SK-N-SH treated with all-trans-retinoic acid at 6 μM for 48 hours (cell line): ENCODE measurements at regions not wholly inside any gene's neighbourhood (a gene's known extent, or its start where the extent isn't known, plus 50 kb on each side); places are given as distances from the start of the nearest gene placed in this dataset.

ENCODE experiments used
- ATAC-seq: fragments of 200-7000 bp; cut with Tn5 transposase; 3 replicates; pipeline ENCODE4 v1.9.1; 2020; ENCODE audit warnings: mild to moderate bottlenecking, moderate library complexity
- ARNTL ChIP-seq: fragments of 450-650 bp; formaldehyde crosslinking; IDR thresholded peaks from 2 replicates; pipeline ENCODE4 v1.5.0; 2020; ENCODE audit warnings: low read depth, mild to moderate bottlenecking, moderate library complexity, borderline replicate concordance
- BACH2 ChIP-seq: fragments of 250-450 bp; sonication (Bioruptor Pico); IDR thresholded peaks from 2 replicates; pipeline ENCODE4 v1.9.0; 2021; ENCODE audit warnings: mild to moderate bottlenecking, borderline replicate concordance
- CREB5 ChIP-seq: fragments of 250-450 bp; sonication (Bioruptor Pico); IDR thresholded peaks from 2 replicates; pipeline ENCODE4 v1.5.1; 2020; ENCODE audit warnings: low read depth, mild to moderate bottlenecking, moderate library complexity
- CSDC2 ChIP-seq: fragments of 250-450 bp; sonication (Bioruptor Pico); IDR thresholded peaks from 2 replicates; pipeline ENCODE4 v1.5.0; 2020; ENCODE audit warnings: mild to moderate bottlenecking, moderate library complexity
- CSRNP3 ChIP-seq: fragments of 250-450 bp; sonication (Bioruptor Pico); IDR thresholded peaks from 2 replicates; pipeline ENCODE4 v1.5.1; 2021; ENCODE audit warnings: mild to moderate bottlenecking, moderate library complexity
- ESRRG ChIP-seq: fragments of 250-450 bp; sonication (Bioruptor Pico); IDR thresholded peaks from 2 replicates; pipeline ENCODE4 v1.6.1; 2021; ENCODE audit warnings: mild to moderate bottlenecking
- GLIS3 ChIP-seq: fragments of 250-450 bp; sonication (Bioruptor Pico); IDR thresholded peaks from 2 replicates; pipeline ENCODE4 v1.5.0; 2020; ENCODE audit warnings: mild to moderate bottlenecking, moderate library complexity
- ISL1 ChIP-seq: fragments of 250-450 bp; sonication (Bioruptor Pico); IDR thresholded peaks from 2 replicates; pipeline ENCODE4 v2.1.2; 2022; ENCODE audit warnings: mild to moderate bottlenecking, moderate library complexity
- PATZ1 ChIP-seq: fragments of 250-450 bp; sonication (Bioruptor Pico); IDR thresholded peaks from 2 replicates; pipeline ENCODE4 v1.8.0; 2020; ENCODE audit warnings: mild to moderate bottlenecking, moderate library complexity, borderline replicate concordance
- POU6F1 ChIP-seq: fragments of 250-450 bp; sonication (Bioruptor Pico); IDR thresholded peaks from 2 replicates; pipeline ENCODE4 v1.8.0; 2021; ENCODE audit warnings: low read depth, mild to moderate bottlenecking, moderate library complexity, borderline replicate concordance
- PPARA ChIP-seq: fragments of 250-450 bp; sonication (Bioruptor Pico); IDR thresholded peaks from 2 replicates; pipeline ENCODE4 v1.5.0; 2020; ENCODE audit warnings: mild to moderate bottlenecking, borderline replicate concordance
- RARB ChIP-seq: fragments of 250-450 bp; sonication (Bioruptor Pico); IDR thresholded peaks from 2 replicates; pipeline ENCODE4 v1.8.0; 2021; ENCODE audit warnings: mild to moderate bottlenecking, moderate library complexity
- SNAI2 ChIP-seq: fragments of 250-450 bp; sonication (Bioruptor Pico); IDR thresholded peaks from 2 replicates; pipeline ENCODE4 v1.5.0; 2020; ENCODE audit warnings: mild to moderate bottlenecking, moderate library complexity
- TOX ChIP-seq: fragments of 250-450 bp; sonication (Bioruptor Pico); IDR thresholded peaks from 2 replicates; pipeline ENCODE4 v1.8.0; 2021; ENCODE audit warnings: mild to moderate bottlenecking, moderate library complexity, borderline replicate concordance
- TSHZ2 ChIP-seq: fragments of 250-450 bp; sonication (Bioruptor Pico); IDR thresholded peaks from 2 replicates; pipeline ENCODE4 v1.5.0; 2020; ENCODE audit warnings: mild to moderate bottlenecking, moderate library complexity
- ZC3H10 ChIP-seq: fragments of 250-450 bp; sonication (Bioruptor Pico); IDR thresholded peaks from 2 replicates; pipeline ENCODE4 v1.5.1; 2021; ENCODE audit warnings: mild to moderate bottlenecking, moderate library complexity
- ZNF565 ChIP-seq: fragments of 450-650 bp; formaldehyde crosslinking; conservative IDR thresholded peaks from 2 replicates; pipeline ENCODE4 v1.5.0; 2020; ENCODE audit warnings: low read depth, mild to moderate bottlenecking, moderate library complexity
- ZNF70 ChIP-seq: fragments of 450-650 bp; formaldehyde crosslinking; IDR thresholded peaks from 2 replicates; pipeline ENCODE4 v1.5.0; 2020; ENCODE audit warnings: mild to moderate bottlenecking, moderate library complexity
- ZNF8 ChIP-seq: fragments of 450-650 bp; formaldehyde crosslinking; IDR thresholded peaks from 2 replicates; pipeline ENCODE4 v1.5.0; 2020; ENCODE audit warnings: mild to moderate bottlenecking, moderate library complexity

- ATAC-seq = no peak
- TF ChIP-seq CSDC2 (CRISPR knock-in tag) (no peak), BACH2 (no peak), PPARA (CRISPR knock-in tag) (no peak), TOX (CRISPR knock-in tag) (no peak), ZNF8 (CRISPR knock-in tag) (no peak), ARNTL (CRISPR knock-in tag) (no peak), POU6F1 (no peak), PATZ1 (CRISPR knock-in tag) (no peak)
- TF ChIP-seq, all 23 proteins: peak for 0
Observed at GRCh38 chr6:110528930-110529325, 52.5 kb upstream of the SLC22A16 start.

- peak; percentile 90 for ATAC-seq
- TF ChIP-seq CSRNP3 (CRISPR knock-in tag) = no peak
- TF ChIP-seq CSDC2 (CRISPR knock-in tag) = no peak
- TF ChIP-seq GLIS3 (CRISPR knock-in tag) = no peak
- no peak for TF ChIP-seq ZNF565 (CRISPR knock-in tag)
- no peak for TF ChIP-seq TSHZ2 (CRISPR knock-in tag)
- no peak for TF ChIP-seq ZNF70 (CRISPR knock-in tag)
- TF ChIP-seq BACH2 = no peak
- no peak for TF ChIP-seq ZNF8 (CRISPR knock-in tag)
- TF ChIP-seq PPARA (CRISPR knock-in tag) = no peak
- TF ChIP-seq CREB5 = 0 out of 2 replicates have a peak, but pooled peaks have one; percentile 22
- no peak for TF ChIP-seq PATZ1 (CRISPR knock-in tag)
- peak; percentile 90 for TF ChIP-seq ISL1 (CRISPR knock-in tag)
- TF ChIP-seq ARNTL (CRISPR knock-in tag) = no peak
- no peak for TF ChIP-seq ZC3H10 (CRISPR knock-in tag)
- no peak for TF ChIP-seq SNAI2 (CRISPR knock-in tag)
- TF ChIP-seq ESRRG = no peak
- TF ChIP-seq RARB (CRISPR knock-in tag) = no peak
Observed at GRCh38 chr6:110528101-110528929, 51.9 kb upstream of the SLC22A16 start.
